NCI-H526 treated with DMSO at 0.1 percent for 48 hours (cell line): ENCODE measurements at regions not wholly inside any gene's neighbourhood (a gene's known extent, or its start where the extent isn't known, plus 50 kb on each side); places are given as distances from the start of the nearest gene placed in this dataset.
"Not testable (repeated sequence)": the region's sequence is repeated elsewhere in the genome, so short reads cannot be mapped to it uniquely, and the experiment has no call there.

Source experiments
- DNase-seq: peaks from one replicate; lab custom pipeline; 2025; lab: John Stamatoyannopoulos, UW

GRCh38 chr11:4315292-4315691, 52.9 kb downstream of the OR52B4 start:
- not testable (repeated sequence) for DNase-seq

DNA sequence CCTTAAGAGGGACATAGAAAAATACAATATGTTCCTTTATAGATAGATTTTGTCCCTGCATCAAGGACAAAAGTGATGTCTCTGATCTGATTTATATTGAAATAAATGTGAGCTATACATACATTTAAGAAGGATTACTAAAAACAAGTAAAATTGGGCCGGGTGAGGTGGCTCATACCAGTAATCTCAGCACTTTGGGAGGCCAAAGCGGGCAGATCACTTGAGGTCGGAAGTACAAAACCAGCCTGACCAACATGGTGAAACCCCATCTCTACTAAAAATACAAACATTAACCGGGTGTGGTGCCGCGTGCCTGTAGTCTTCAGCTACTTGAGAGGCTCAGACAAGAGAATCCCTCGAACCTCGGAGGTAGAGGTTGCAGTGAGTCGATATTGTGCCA, 91.0 kb downstream of the OR52B4 start:
- not testable (repeated sequence) for DNase-seq

- peak; percentile 33 for DNase-seq
Observed at GRCh38 chr11:4251085-4251484, 117.1 kb downstream of the OR52B4 start.

DNA sequence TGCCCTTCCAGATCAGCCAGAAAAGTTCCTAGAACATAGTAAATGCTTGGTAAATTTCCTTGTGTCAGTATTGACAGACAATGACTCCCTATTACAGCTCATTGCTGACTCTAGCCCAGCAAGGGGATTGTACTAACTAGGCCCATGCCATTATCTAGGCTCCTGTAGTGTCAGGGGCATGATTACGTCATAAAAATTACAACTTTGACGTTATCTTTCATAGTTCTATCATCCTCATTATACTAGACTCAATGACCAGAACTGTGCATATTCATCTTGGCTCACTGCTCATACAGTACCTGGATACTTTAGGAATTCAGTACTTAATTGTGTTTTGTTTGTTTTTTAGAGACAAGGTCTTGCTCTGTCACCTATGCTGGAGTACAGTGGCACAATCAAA, 118.7 kb downstream of the OR52B4 start:
- not testable (repeated sequence) for DNase-seq

- not testable (repeated sequence) for DNase-seq
Observed at GRCh38 chr11:4237771-4238170, 130.4 kb downstream of the OR52B4 start.

DNA sequence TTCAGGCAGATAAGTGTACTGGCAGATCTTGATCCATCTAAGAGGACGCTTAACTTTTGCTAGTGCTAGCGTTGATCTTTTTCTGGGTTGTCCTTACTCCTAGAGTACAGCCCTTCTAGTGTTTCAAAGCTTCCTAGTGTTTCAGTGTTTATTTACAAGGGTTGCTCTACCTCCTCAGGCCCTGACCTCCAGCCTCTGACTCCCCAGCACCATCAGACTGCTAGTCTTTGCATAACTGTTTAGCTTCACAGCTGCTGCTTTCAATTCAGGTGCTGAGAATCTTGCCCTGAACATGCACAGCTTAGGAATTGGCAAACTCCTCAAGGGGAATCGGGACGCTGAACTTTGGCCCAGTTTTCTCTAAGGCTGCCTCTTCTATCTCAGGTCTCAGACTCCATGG, 124.3 kb downstream of the RRM1 start:
- not testable (repeated sequence) for DNase-seq

DNA sequence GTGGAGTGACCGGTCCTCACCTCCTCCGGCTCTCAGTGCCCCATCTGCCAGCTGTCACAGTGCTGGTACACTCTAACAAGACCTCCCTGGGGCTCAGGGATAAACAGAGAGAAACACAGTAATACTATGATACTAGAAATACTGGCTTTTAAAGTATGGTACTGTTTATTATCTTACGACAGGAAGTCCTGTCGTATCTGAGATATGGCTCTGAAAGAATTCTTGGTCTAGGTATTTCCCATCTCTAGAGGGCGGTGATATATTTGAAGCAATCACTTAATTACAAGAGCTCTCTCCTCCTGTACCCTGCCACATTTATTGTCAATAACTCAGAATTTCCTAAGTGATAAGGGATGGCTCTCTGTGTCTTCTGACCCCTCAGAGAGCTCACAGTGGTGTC, 119.1 kb downstream of the RRM1 start:
- no peak for DNase-seq

GRCh38 chr11:4211991-4212390, 117.4 kb downstream of the RRM1 start:
- DNase-seq: no peak

DNA sequence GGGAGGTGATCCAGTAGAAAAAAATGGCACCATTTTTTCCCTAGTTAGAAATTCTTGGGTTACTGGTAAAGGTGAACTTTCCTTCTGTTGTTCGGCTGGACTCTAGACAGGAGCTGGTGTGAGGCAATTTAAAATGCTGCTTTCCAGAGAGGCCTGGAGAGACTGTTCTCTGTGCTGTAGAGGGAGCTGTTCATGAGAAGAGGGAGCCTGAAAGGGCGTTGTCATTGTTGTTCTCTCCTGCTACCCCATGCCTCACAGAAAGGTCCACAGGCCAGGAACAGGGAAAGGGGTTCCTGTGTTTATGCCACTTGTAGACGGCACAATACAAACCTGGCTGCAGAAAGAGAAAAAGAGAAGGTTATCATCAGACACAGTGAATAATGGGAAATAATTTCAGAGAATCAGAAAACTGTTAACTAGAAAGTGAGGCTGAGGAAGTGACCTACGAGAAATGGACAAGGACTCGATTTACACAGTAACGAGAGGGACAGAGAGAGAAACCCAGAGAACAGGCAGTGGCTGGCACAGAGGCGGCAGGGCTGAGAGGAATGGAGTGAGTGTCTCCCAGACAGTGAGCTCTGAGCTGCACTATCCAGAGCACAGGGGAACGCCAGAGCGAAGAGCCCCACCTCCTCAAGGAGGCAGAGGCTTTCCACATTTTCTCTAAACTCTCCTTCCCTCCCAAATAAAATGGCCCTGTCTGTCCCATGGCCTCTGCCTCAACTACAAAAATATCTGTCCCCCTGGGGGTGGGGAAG, 109.2 kb downstream of the RRM1 start:
- no peak for DNase-seq

DNA sequence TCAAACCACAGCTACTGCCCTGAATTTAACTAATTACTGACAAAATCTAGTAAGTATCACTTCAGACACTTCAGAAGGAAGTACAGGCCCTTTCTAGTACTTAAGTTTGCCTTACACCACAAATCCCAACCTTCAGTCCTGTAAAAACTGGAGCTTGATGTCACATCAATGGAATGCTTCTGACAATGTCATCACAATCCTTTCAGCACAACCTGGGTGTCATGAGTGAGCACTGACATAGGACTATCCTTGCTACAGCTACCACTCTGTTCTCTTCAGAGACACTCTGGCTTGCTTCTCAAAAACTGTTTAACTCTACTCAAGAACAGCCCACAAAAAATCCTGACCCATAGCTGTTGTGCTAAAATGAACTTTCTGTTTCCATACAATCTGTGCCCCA, 108.2 kb downstream of the RRM1 start:
- DNase-seq: no peak

- no peak for DNase-seq
Observed at GRCh38 chr11:4197112-4197511, 102.5 kb downstream of the RRM1 start.

DNA sequence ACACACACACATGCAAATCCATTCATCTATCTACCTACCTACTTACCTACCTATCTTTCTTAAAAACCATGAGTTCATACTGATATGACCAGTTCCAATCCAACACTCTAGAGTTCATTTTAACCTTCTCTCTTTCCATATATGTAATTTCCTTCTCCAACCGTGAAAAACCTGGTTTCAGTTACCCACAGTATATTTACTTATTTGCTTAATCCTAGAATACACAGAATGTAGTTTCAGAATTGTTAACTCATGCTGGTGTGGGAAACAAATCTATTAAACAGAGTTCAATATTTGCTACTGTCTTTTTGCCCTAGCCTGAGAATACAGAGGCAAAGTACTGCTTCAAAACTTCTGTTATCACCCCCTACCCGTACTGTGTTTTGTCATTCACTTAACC, 101.3 kb downstream of the RRM1 start:
- peak; percentile 79 for DNase-seq

DNA sequence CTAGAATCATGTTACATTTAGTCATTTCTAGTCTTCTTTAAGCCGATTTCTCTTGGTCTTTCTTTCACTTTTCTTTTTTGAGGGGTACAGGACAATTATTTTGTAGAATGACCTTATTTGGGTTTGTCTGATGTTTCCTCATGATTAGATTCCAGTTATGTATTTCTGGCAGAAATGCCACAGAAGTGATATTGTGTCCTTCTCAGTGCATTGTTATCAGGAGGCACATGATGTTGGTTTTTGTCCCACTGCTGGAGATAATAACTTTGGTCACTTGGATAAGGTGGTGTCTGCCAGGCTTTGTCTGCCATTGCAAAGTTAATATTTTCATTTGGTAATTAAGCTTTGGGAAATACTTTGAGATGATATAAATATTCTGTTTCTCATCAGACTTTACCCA, 100.3 kb downstream of the RRM1 start:
- no peak for DNase-seq

DNA sequence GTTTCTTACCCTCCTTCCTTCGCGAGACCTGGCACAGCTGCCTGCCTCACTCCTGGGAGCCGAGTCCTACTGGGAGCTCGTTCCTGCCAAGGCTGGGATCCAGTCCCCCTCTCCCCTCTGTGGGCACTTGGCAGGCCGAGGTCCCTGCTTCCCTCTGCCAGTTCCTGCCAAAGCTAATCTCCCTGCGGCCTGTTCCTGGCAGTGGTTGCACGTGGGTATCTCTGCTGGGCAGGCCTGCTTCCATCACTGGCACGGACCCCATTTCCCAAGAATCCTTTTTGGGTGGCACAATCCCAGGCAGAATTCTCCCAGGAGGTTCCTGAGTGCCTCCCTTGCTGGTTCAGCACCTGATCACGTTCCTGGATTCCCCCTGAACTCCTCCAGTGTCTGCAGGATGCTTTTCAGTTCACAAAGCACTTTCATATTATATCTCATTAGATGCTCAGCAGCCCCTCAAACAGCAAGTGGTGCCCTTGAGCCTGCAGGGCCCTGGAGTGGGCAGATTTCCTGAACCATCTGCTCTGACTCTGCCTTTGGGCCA, 96.5 kb downstream of the RRM1 start:
- DNase-seq: no peak

GRCh38 chr11:4190519-4190918, 95.9 kb downstream of the RRM1 start:
- no peak for DNase-seq

DNA sequence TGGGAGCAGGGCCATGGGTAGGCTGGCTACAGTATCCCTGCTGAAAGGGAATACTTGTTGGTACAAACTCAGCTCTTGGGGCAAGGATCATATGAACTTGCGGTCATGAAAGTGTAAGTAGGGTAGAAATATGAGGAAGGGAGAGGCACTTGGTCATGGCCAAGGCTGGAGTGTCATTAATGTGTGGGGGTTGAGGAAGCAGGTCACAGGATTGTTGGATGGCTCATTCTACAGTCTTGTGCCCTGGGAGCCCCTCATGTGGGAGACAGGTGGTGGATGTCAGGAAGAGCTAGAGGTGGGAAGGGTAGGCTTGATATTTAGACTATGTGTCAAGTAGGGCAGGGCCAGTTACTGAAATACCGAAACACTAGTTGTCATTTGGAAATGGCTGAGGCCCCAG, 95.5 kb downstream of the RRM1 start:
- DNase-seq: no peak
